Naive B cell (primary cell): ENCODE measurements at regions not wholly inside any gene's neighbourhood (a gene's known extent, or its start where the extent isn't known, plus 50 kb on each side); places are given as distances from the start of the nearest gene placed in this dataset.
A peak's percentile ranks its signal among the peaks of the same experiment; 100 is the strongest.
"Not testable (repeated sequence)": the region's sequence is repeated elsewhere in the genome, so short reads cannot be mapped to it uniquely, and the experiment has no call there.

Experiments
- ATAC-seq, 2 donors: fragments of 150-1000 bp; cut with Tn5 transposase; 2 replicates each; pipeline ENCODE4 v1.10.0; 2021; ENCODE audit warnings: low read depth in 2 of 2, mild to moderate bottlenecking in 2 of 2, moderate library complexity in 2 of 2
- DNase-seq: peaks from one replicate; pipeline ENCODE4 v3.0.0; 2022
- H3K27ac Mint-ChIP-seq, 6 donors: one replicate each; pipeline ENCODE4 v1.8.0; 2020 to 2022; ENCODE audit warnings: mild to moderate bottlenecking in 6 of 6, mixed read lengths in 6 of 6, moderate library complexity in 5 of 6, inconsistent platforms in 2 of 6
- H3K27me3 Mint-ChIP-seq, 3 donors: one replicate each; pipeline ENCODE4 v1.8.0; 2021 to 2022; ENCODE audit warnings: mixed read lengths in 3 of 3, mild to moderate bottlenecking in 1 of 3
- H3K36me3 Mint-ChIP-seq, 2 donors: one replicate each; pipeline ENCODE4 v1.8.0; 2020 to 2022; ENCODE audit warnings: mixed read lengths in 2 of 2, inconsistent platforms in 1 of 2, mild to moderate bottlenecking in 1 of 2
- H3K4me1 Mint-ChIP-seq, 3 donors: one replicate each; pipeline ENCODE4 v1.8.0; 2020 to 2022; ENCODE audit warnings: mixed read lengths in 3 of 3, inconsistent platforms in 1 of 3, mild to moderate bottlenecking in 1 of 3, moderate library complexity in 1 of 3
- H3K4me3 Mint-ChIP-seq, 8 donors: one replicate each; pipeline ENCODE4 v1.8.0; 2020 to 2022; ENCODE audit warnings: mild to moderate bottlenecking in 8 of 8, mixed read lengths in 8 of 8, moderate library complexity in 8 of 8, inconsistent platforms in 2 of 8
- H3K9me3 Mint-ChIP-seq, 7 donors: one replicate each; pipeline ENCODE4 v1.8.0; 2020 to 2022; ENCODE audit warnings: mixed read lengths in 7 of 7, mild to moderate bottlenecking in 5 of 7, inconsistent platforms in 2 of 7, moderate library complexity in 1 of 7

DNA sequence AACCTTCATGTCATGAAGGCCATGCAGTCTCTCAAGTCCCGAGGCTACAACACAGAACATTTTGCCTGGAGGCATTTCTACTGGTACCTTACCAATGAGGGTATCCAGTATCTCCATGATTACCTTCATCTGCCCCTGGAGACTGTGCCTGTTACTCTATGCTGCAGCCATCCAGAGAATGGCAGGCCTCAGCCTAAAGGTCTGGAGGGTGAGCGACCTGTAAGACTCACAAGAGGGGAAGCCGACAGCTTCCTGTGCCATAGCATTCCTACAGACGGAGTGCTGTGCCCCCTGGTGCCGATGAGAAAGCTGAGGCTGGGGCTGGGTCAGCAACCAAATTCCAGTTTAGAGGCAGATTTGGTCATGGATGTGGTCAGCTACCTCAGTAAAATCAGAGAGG lies 51.3 kb upstream of the CADPS start:
- Mint-ChIP-seq H3K9me3 (peaks cover 0 to 13% (median 1%) of the 10 kb centered on the region in 7 donors), H3K4me1 (no peaks in the 10 kb centered on the region)

DNA sequence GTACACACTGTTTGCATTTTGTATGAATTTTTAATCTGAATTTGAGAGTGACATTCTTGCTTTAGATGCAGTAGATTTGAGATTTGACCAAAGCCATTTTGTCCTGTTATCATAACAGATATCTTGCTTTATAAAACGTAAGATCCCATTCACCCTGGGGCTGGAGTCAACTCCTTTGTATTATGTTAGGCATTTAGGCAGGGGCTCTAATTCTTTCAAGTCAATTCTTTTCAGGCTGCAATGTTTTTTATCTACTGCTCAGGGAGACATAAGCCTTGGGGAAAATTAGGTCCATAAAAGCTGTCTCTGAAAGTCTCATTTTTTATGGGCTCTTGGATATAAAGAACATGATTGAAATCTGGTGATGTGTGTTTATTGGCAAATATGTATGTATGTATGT lies 53.0 kb upstream of the CADPS start:
- Mint-ChIP-seq H3K36me3 (no peaks in the 10 kb centered on the region), H3K4me3 (no peak overlapping the region), H3K4me1 (no peaks in the 10 kb centered on the region), H3K27ac (no peak overlapping the region), H3K27me3 (no peaks in the 10 kb centered on the region), H3K9me3 (peaks cover 0 to 12% (median 3%) of the 10 kb centered on the region in 7 donors)
- DNase-seq (no peak), ATAC-seq (no peak)

More for the DNA sequence above, 51.3 kb upstream of the CADPS start:
- Mint-ChIP-seq H3K4me3 (no peak overlapping the region), H3K27ac (no peak overlapping the region), H3K27me3 (no peaks in the 10 kb centered on the region), H3K36me3 (no peaks in the 10 kb centered on the region)
- no peak for ATAC-seq
- DNase-seq, result no peak

DNA sequence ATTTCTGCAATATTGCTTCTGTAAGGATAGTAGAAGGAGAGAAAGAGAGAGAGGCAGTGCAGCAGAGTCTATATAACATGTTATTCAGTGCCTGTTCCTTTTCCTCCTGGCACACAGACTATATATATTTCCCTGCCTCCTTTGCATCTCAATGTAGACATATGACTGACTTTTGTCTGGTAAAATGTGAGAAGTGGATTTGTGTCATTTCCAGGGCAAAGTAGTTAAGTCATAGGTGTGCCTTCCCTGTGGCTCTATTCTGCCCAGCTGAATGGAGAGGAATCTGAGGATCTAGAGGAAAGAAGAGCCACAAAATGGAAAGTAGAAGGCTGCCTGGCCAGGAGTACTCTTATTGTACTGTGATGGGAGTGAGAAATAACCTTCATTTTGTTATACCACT lies 54.6 kb upstream of the CADPS start:
- Mint-ChIP-seq H3K4me3 (no peak overlapping the region), H3K27ac (no peak overlapping the region), H3K9me3 (peaks cover 0 to 7% (median 4%) of the 10 kb centered on the region in 7 donors), H3K36me3 (no peaks in the 10 kb centered on the region), H3K27me3 (no peaks in the 10 kb centered on the region), H3K4me1 (no peaks in the 10 kb centered on the region)
- DNase-seq (no peak), ATAC-seq (no peak)

DNA sequence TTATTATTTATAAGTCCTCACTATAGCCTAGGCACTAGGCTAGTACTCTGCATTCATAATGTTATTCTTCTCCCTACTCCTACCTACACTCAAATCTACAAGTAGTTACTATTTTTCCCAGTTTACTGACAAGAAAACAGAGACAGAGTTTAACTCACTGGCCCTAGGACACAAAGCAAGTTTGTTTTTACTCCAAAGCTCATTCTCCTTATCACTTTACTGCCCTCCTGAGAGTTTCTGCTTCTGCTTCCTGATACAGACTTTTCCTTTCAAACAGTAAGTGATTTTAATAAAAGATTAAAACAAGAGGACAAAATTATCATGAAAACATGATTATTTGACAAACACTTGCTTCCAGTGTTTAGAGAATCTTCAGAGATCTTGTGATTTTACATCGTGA lies 60.6 kb upstream of the CADPS start:
- Mint-ChIP-seq H3K27me3 (no peaks in the 10 kb centered on the region), H3K4me3 (no peak overlapping the region), H3K9me3 (peaks cover 4 to 11% (median 6%) of the 10 kb centered on the region in 7 donors), H3K36me3 (no peaks in the 10 kb centered on the region), H3K27ac (no peak overlapping the region), H3K4me1 (no peaks in the 10 kb centered on the region)
- ATAC-seq, result no peak
- DNase-seq, result no peak

DNA sequence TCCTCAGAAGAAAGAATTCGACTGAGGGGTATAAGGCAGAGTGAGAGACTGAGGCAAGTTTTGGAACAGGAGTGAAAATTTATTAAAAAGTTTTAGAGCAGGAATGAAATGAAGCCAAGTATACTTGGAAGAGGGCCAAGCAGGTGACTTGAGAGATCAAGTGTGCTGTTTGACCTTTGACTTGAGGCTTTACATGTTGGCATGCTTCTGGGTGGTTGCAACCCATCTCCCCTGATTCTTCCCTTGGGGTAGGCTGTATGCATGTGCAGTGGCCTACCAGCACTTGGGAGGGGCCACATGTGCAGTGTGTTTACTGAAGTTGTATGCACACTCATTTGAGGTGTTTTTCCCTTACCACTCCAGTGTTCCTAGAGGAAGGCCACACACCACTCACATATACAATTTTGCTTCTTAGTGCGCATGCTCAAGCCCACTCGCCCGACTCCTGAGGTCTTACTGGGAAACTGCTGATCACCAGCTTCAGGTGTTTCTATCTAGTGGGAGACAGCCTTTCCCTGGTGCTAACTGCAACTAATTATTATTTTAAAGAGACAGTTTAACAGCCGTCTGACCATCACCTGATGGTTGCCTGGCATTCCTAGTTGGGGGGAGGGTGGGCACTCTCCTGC lies 61.5 kb upstream of the CADPS start:
- H3K9me3 Mint-ChIP-seq, result peaks cover 4 to 9% (median 6%) of the 10 kb centered on the region in 7 donors
- H3K27me3 Mint-ChIP-seq, result no peaks in the 10 kb centered on the region
- ATAC-seq, result no peak
- no peak for DNase-seq
- no peaks in the 10 kb centered on the region for H3K36me3 Mint-ChIP-seq
- H3K4me3 Mint-ChIP-seq, result no peak overlapping the region
- H3K4me1 Mint-ChIP-seq, result no peaks in the 10 kb centered on the region
- H3K27ac Mint-ChIP-seq, result no peak overlapping the region

DNA sequence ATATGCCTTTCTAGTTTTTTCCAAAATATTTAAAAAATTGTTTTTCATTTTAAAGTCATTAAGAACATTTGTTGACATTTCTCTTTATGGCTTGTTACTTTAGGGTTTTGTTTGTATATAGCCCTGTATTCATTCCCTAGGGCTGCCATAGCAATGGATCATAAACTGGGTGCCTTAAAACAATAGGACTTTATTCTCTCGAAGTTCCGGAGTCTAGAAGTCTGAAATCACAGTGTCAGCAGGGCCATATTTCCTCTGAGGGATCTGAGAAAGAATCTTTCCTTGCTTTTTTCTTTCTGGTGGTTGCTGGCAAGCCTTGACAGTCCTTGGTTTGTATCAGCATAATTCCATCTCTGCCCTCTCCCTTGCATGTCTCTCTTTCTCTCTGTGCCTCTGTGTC lies 63.4 kb upstream of the CADPS start:
- Mint-ChIP-seq H3K27ac (no peak overlapping the region), H3K4me3 (no peak overlapping the region), H3K4me1 (no peaks in the 10 kb centered on the region), H3K36me3 (no peaks in the 10 kb centered on the region), H3K9me3 (peaks cover 2 to 8% (median 5%) of the 10 kb centered on the region in 7 donors), H3K27me3 (no peaks in the 10 kb centered on the region)
- no peak for ATAC-seq
- DNase-seq, result no peak

DNA sequence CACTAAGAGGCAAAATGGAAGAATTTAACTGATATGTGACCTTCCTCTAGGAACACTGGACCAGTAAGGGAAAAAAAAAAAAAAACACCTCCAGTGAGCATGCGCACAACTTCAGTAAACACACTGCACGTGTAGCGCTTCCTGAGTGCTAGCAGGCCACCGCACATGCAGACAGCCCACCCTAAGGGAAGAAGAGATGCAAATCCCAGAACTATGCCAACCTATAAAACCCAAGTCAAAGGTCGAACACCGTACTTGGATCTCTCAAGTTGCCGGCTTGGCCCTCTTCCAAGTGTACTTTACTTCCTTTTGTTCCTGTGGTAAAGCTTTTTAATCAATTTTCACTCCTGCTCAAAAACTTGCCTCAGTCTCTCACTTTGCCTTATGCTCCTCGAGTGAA lies 64.5 kb upstream of the CADPS start:
- no peak for DNase-seq
- no peaks in the 10 kb centered on the region for H3K27me3 Mint-ChIP-seq
- H3K4me3 Mint-ChIP-seq, result peak overlapping the region in 1 of 8 donors; percentile 61
- H3K36me3 Mint-ChIP-seq, result no peaks in the 10 kb centered on the region
- H3K9me3 Mint-ChIP-seq, result peaks cover 2 to 6% (median 4%) of the 10 kb centered on the region in 7 donors
- ATAC-seq, result no peak
- H3K4me1 Mint-ChIP-seq, result no peaks in the 10 kb centered on the region
- H3K27ac Mint-ChIP-seq, result no peak overlapping the region

DNA sequence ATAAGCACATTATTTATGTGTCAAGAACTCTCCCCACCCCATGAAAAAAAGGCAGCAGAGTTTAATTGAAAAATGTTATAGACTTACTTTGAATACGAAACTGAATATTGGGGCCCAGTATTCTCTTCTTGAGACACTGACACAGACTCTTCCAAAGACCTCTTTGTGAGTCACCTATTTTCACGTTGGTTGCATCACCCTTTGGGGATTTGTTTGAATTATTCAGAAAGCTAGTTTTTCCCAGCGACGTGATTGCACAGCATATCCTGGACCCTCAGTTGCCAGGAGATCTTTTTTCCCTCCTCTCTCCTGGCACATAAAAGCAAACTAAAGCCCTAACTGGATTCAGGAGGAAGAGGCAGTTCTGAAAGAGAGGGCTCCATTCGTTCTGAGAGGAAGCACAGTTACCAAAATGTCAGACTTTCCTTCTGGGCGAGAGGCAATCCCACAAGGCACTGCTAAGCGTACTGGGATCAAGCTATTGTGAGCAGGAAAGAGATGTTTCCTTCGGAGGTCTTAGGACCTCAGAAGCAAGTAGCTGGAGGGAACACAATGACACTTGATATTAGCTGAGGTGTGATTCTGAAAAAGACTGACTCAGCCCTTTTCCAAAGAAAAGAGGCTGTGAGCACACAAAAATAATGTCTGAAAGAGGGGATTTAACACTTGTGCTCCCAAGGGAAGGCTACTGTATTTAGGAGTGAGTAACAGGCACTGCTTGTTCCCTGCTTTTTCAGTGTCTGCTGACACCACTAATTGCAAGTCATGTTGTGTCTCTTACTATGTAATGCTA lies 65.8 kb upstream of the CADPS start:
- Mint-ChIP-seq H3K27me3 (no peaks in the 10 kb centered on the region), H3K4me1 (no peaks in the 10 kb centered on the region), H3K36me3 (no peaks in the 10 kb centered on the region), H3K9me3 (peaks cover 0 to 6% (median 4%) of the 10 kb centered on the region in 7 donors), H3K4me3 (no peak overlapping the region), H3K27ac (no peak overlapping the region)
- ATAC-seq (no peak), DNase-seq (no peak)

DNA sequence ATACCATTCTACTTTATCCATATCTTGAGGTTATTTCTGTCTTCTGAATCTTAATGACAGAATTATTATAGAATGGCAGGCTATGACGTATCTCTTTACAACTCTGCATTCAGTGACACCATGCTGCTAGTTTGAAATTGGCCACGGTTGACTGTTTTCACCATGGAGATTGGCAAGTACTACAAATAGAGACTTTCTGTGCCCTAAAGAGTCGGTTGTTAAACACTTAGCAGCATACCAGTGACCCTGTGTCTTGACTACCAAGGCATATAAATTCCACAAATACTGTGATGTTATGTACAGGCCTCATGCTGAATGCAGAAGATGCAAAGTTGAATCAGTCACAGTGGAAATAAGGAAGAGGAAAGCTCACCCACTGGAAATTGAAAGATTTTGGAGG lies 67.0 kb upstream of the CADPS start:
- Mint-ChIP-seq H3K36me3 (no peaks in the 10 kb centered on the region), H3K4me3 (no peak overlapping the region), H3K27me3 (no peaks in the 10 kb centered on the region), H3K27ac (no peak overlapping the region), H3K9me3 (peaks cover 0 to 6% (median 4%) of the 10 kb centered on the region in 7 donors), H3K4me1 (no peaks in the 10 kb centered on the region)
- ATAC-seq, result no peak
- DNase-seq, result no peak

DNA sequence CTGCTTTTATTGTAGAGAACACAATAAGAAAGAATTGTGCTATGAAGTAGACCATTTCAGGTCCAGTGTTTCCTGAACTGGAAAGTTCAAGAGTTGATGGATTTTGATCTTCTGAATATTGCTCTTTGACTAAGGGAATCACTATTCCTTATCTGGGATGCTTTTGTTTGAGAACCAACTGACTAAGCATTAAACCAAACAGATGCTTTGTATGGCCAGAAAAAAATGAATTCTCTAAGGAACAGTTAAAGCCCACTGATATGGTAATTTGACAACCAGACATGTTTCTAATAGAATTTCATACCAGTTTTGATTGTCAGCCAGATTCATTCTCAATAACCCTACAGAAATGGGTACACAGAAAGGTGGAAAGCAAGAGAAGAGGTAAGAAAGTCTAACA lies 67.5 kb upstream of the CADPS start:
- ATAC-seq (no peak), DNase-seq (no peak)
- no peak overlapping the region for H3K4me3 Mint-ChIP-seq
- no peak overlapping the region for H3K27ac Mint-ChIP-seq
- no peaks in the 10 kb centered on the region for H3K4me1 Mint-ChIP-seq
- H3K27me3 Mint-ChIP-seq, result no peaks in the 10 kb centered on the region
- H3K9me3 Mint-ChIP-seq, result peaks cover 0 to 6% (median 4%) of the 10 kb centered on the region in 7 donors
- no peaks in the 10 kb centered on the region for H3K36me3 Mint-ChIP-seq

DNA sequence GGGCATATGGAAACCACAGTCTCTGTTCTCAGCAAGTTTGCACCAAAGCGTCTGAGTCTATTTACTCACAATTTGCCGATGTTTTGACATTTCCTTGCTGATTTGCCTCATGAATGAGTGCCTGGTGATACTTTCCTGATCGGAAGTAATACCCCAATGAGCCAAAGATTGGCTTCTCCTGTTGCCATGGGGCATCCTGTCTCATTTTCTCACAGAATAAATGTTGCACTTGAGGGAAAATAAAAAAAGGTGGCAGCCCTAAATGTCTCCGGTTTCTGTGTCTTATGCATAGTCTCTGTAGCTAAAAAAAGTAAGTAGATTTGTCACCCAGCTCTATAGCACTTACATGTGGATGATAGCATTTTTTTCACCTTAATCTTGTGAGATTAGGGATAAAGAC lies 73.7 kb upstream of the CADPS start:
- no peak overlapping the region for H3K27ac Mint-ChIP-seq

DNA sequence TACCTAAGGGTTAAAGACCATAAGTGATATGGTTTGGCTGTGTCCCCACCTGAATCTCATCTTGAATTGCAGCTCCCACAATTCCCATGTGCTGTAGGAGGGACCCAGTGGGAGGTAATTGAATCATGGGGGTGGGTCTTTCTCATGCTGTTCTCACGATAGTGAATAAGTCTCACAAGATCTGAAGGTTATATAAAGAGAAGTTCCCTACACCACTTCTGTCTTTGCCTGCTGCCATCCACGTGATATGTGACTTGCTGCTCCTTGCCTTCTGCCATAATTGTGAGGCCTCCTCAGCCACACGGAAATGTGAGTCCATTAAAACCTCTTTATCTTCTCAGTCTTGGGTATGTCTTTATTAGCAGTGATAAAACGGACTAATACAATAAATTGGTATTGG lies 75.0 kb upstream of the CADPS start:
- DNase-seq (no peak), ATAC-seq (no peak)
- peaks cover 0 to 8% (median 0%) of the 10 kb centered on the region in 7 donors for H3K9me3 Mint-ChIP-seq
- H3K4me1 Mint-ChIP-seq, result no peaks in the 10 kb centered on the region
- H3K27ac Mint-ChIP-seq, result no peak overlapping the region
- H3K27me3 Mint-ChIP-seq, result no peaks in the 10 kb centered on the region
- H3K4me3 Mint-ChIP-seq, result no peak overlapping the region
- no peaks in the 10 kb centered on the region for H3K36me3 Mint-ChIP-seq

More for the DNA sequence above, 73.7 kb upstream of the CADPS start:
- no peaks in the 10 kb centered on the region for H3K36me3 Mint-ChIP-seq
- no peaks in the 10 kb centered on the region for H3K27me3 Mint-ChIP-seq
- ATAC-seq (no peak), DNase-seq (no peak)
- peaks cover 0 to 8% (median 0%) of the 10 kb centered on the region in 7 donors for H3K9me3 Mint-ChIP-seq
- no peaks in the 10 kb centered on the region for H3K4me1 Mint-ChIP-seq
- H3K4me3 Mint-ChIP-seq, result no peak overlapping the region

DNA sequence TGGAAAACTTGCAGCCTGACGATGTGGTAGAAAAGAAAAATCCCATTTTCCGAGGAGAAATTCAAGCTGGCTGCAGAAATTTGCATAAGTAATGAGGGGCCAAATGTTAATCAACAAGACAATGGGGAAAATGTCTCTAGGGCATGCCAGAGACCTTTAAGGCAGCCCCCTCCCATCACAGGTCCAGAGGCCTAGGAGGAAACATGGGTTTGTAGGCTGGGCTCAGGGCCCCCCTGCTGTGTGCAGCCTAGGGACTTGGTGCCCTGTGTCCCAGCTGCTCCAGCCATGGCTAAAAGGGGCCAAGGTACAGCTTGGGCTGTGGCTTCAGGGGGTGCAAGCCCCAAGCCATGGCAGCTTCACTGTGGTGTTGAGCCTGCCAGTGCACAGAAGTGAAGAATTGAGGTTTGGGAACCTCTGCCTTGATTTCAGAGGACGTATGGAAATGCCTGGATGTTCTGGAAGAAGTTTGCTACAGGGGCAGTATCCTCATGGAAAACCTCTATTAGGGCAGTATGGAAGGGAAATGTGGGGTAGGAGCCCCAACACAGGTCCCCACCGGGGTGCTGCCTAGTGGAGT lies 75.9 kb upstream of the CADPS start:
- H3K9me3 Mint-ChIP-seq, result peaks cover 0 to 8% (median 0%) of the 10 kb centered on the region in 7 donors
- no peak for ATAC-seq
- no peaks in the 10 kb centered on the region for H3K36me3 Mint-ChIP-seq
- H3K4me3 Mint-ChIP-seq, result no peak overlapping the region
- H3K27ac Mint-ChIP-seq, result no peak overlapping the region
- no peaks in the 10 kb centered on the region for H3K4me1 Mint-ChIP-seq
- H3K27me3 Mint-ChIP-seq, result no peaks in the 10 kb centered on the region
- DNase-seq, result no peak

DNA sequence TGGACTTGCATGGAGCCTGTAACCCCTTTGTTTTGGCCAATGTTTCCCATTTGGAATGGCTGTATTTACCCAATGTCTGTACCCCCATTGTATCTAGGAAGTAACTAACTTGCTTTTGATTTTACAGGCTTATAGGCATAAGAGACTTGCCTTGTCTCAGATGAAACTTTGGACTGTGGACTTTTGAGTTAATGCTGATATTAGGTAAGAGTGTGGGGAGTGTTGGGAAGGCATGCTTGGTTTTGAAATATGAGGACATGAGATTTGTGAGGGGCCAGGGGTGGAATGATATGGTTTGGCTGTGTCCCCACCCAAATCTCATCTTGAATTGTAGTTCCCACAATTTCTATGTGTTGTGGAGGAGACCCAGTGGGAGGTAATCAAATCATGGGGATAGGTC lies 76.7 kb upstream of the CADPS start:
- H3K36me3 Mint-ChIP-seq, H3K4me3 Mint-ChIP-seq, ATAC-seq, H3K27me3 Mint-ChIP-seq, H3K27ac Mint-ChIP-seq, H3K9me3 Mint-ChIP-seq, H3K4me1 Mint-ChIP-seq, DNase-seq: not testable (repeated sequence)
